ENCODE measurements at regions not wholly inside any gene's neighbourhood (a gene's known extent, or its start where the extent isn't known, plus 50 kb on each side); places are given as distances from the start of the nearest gene placed in this dataset.

GRCh38 chr12:87853448-87854003 lies 175.7 kb downstream of the C12orf50 start:
- DNase-seq (ENCODE audit: low read depth in 1 of 2, low spot score in 1 of 2) = no peak
- no peak for TF ChIP-seq CTCF (IDR thresholded peaks at IDR 0.05; ENCODE audit: low read depth, low read length)

GRCh38 chr12:87849074-87849473 lies 180.1 kb downstream of the C12orf50 start:
- no peak overlapping the region for H3K4me3 ChIP-seq
- H3K9me3 ChIP-seq (ENCODE audit: low read depth) = no peaks in the 10 kb centered on the region
- DNase-seq (ENCODE audit: low read depth in 1 of 2, low spot score in 1 of 2) = no peak
- no peak overlapping the region for H3K27ac ChIP-seq
- no peaks in the 10 kb centered on the region for H3K36me3 ChIP-seq
- peaks cover 5% of the 10 kb centered on the region for H3K4me1 ChIP-seq (ENCODE audit: low read depth)
- no peak for TF ChIP-seq CTCF (IDR thresholded peaks at IDR 0.05; ENCODE audit: low read depth, low read length)
- H3K27me3 ChIP-seq = no peaks in the 10 kb centered on the region

More at GRCh38 chr12:87853448-87854003, 175.7 kb downstream of the C12orf50 start:
- no peak overlapping the region for H3K4me3 ChIP-seq
- no peaks in the 10 kb centered on the region for H3K27me3 ChIP-seq
- H3K4me1 ChIP-seq (ENCODE audit: low read depth) = no peaks in the 10 kb centered on the region
- no peaks in the 10 kb centered on the region for H3K36me3 ChIP-seq
- H3K9me3 ChIP-seq (ENCODE audit: low read depth) = no peaks in the 10 kb centered on the region
- H3K27ac ChIP-seq = no peak overlapping the region

GRCh38 chr12:87848248-87848868 lies 180.8 kb downstream of the C12orf50 start:
- DNase-seq (ENCODE audit: low read depth in 1 of 2, low spot score in 1 of 2) = peak; percentile 72 to 88
- no peak overlapping the region for H3K27ac ChIP-seq
- H3K4me3 ChIP-seq = no peak overlapping the region
- no peaks in the 10 kb centered on the region for H3K27me3 ChIP-seq
- no peaks in the 10 kb centered on the region for H3K36me3 ChIP-seq
- TF ChIP-seq CTCF (IDR thresholded peaks at IDR 0.05; ENCODE audit: low read depth, low read length) = peak; percentile 70
- no peaks in the 10 kb centered on the region for H3K9me3 ChIP-seq (ENCODE audit: low read depth)
- peaks cover 5% of the 10 kb centered on the region for H3K4me1 ChIP-seq (ENCODE audit: low read depth)

GRCh38 chr12:87847147-87847546 lies 182.1 kb downstream of the C12orf50 start:
- Histone ChIP-seq H3K27me3 (no peaks in the 10 kb centered on the region), H3K36me3 (no peaks in the 10 kb centered on the region), H3K4me1 (ENCODE audit: low read depth) (peaks cover 5% of the 10 kb centered on the region), H3K9me3 (ENCODE audit: low read depth) (no peaks in the 10 kb centered on the region), H3K27ac (no peak overlapping the region), H3K4me3 (no peak overlapping the region)
- TF ChIP-seq CTCF (IDR thresholded peaks at IDR 0.05; ENCODE audit: low read depth, low read length) = no peak
- DNase-seq (ENCODE audit: low read depth in 1 of 2, low spot score in 1 of 2) = no peak

- Histone ChIP-seq H3K9me3 (ENCODE audit: low read depth) (no peaks in the 10 kb centered on the region), H3K27me3 (no peaks in the 10 kb centered on the region), H3K4me3 (no peak overlapping the region), H3K4me1 (ENCODE audit: low read depth) (peaks cover 5% of the 10 kb centered on the region), H3K36me3 (no peaks in the 10 kb centered on the region), H3K27ac (no peak overlapping the region)
- no peak for TF ChIP-seq CTCF (IDR thresholded peaks at IDR 0.05; ENCODE audit: low read depth, low read length)
- DNase-seq (ENCODE audit: low read depth in 1 of 2, low spot score in 1 of 2) = no peak
These were observed 183.2 kb downstream of the C12orf50 start for GRCh38 chr12:87846045-87846444.
